ENCODE measurements at regions not wholly inside any gene's neighbourhood (a gene's known extent, or its start where the extent isn't known, plus 50 kb on each side); places are given as distances from the start of the nearest gene placed in this dataset.

- TF ChIP-seq CTCF (optimal IDR thresholded peaks at IDR 0.05 in 1 of 3, IDR thresholded peaks at IDR 0.05 in 1 of 3, conservative IDR thresholded peaks at IDR 0.05 in 1 of 3; ENCODE audit: extremely low read depth in 1 of 3, insufficient read depth in 2 of 3, low read length in 3 of 3), result no peak
- TF ChIP-seq EZH2 (IDR thresholded peaks at IDR 0.05; ENCODE audit: low read length), result no peak
Measured at GRCh38 chr2:82307511-82307910, 2003.0 kb upstream of the LRRTM1 start.
